Activated B cell treated with CpG ODN at 0.5 μM for 24 hours (primary cell): ENCODE measurements at regions not wholly inside any gene's neighbourhood (a gene's known extent, or its start where the extent isn't known, plus 50 kb on each side); places are given as distances from the start of the nearest gene placed in this dataset.

Source experiments
- ATAC-seq: fragments of 200-7000 bp; cut with Tn5 transposase; one replicate; pipeline ENCODE4 v1.10.0; 2021; ENCODE audit warnings: low read depth, mild to moderate bottlenecking, moderate library complexity
- CTCF ChIA-PET: fragments of 350-600 bp; sonication (Branson Sonifier 250); formaldehyde crosslinking; loops from one replicate; lab custom pipeline; 2021; ENCODE audit warnings: antibody characterized with exemption; lab: Charles Lee
- POLR2A ChIA-PET: fragments of 350-600 bp; sonication (Branson Sonifier 250); formaldehyde crosslinking; loops from one replicate; lab custom pipeline; 2021; ENCODE audit warnings: antibody characterized with exemption; lab: Charles Lee
- DNase-seq: peaks from one replicate; pipeline ENCODE4 v3.0.0; 2022
- H3K27ac Mint-ChIP-seq: one replicate; pipeline ENCODE4 v1.8.0; 2020; ENCODE audit warnings: mixed read lengths
- H3K27me3 Mint-ChIP-seq: one replicate; pipeline ENCODE4 v1.8.0; 2021; ENCODE audit warnings: mixed read lengths
- H3K36me3 Mint-ChIP-seq: one replicate; pipeline ENCODE4 v1.8.0; 2021; ENCODE audit warnings: low read depth, mixed read lengths
- H3K4me1 Mint-ChIP-seq: one replicate; pipeline ENCODE4 v1.8.0; 2021; ENCODE audit warnings: mixed read lengths
- H3K4me3 Mint-ChIP-seq: one replicate; pipeline ENCODE4 v1.8.0; 2020; ENCODE audit warnings: mild to moderate bottlenecking, mixed read lengths
- H3K9me3 Mint-ChIP-seq: one replicate; pipeline ENCODE4 v1.8.0; 2020; ENCODE audit warnings: mixed read lengths
- CTCF ChIP-seq: fragments of 200-600 bp; IDR thresholded peaks from one replicate; pipeline ENCODE4 v1.8.0; 2022; ENCODE audit warnings: antibody characterized with exemption, mild to moderate bottlenecking
- intact Hi-C: fragments of 100-400 bp; cut with micrococcal nuclease; formaldehyde crosslinking; loops from one replicate; pipeline ENCODE4 v1.15.1; 2024

DNA sequence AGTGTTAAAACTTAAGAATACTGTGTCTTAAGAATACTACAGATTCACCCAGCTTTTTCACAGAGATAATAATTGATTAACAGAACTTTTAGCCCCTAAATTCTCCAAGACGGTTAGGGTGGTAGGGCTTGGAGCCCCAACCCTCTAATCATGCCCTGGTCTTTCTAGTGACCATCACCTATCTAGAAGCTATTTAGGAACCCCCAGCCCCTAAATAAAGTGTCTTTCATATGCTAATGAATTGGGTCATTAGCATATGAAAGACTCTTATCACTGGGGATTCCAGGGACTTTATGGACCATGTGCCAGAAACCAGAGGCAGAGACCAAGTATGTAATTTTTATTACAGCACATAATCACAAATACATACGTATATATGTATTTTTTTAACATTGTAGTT, 999.7 kb upstream of the RAG2 start:
- CTCF ChIA-PET = no interaction called here
- H3K4me3 Mint-ChIP-seq = no peak overlapping the region

GRCh38 chr11:37595845-37596244, 997.8 kb upstream of the RAG2 start:
- Mint-ChIP-seq H3K27ac (no peak overlapping the region), H3K27me3 (no peaks in the 10 kb centered on the region), H3K4me1 (no peaks in the 10 kb centered on the region), H3K9me3 (no peaks in the 10 kb centered on the region), H3K4me3 (no peak overlapping the region), H3K36me3 (no peaks in the 10 kb centered on the region)
- DNase-seq (no peak), ATAC-seq (no peak)
- intact Hi-C loops = no loop called here
- ChIA-PET CTCF (no interaction called here), POLR2A (no interaction called here)
- no peak for TF ChIP-seq CTCF

More for the DNA sequence above, 999.7 kb upstream of the RAG2 start:
- POLR2A ChIA-PET = no interaction called here
- no peak for ATAC-seq
- H3K4me1 Mint-ChIP-seq = no peaks in the 10 kb centered on the region
- DNase-seq = no peak
- no peaks in the 10 kb centered on the region for H3K27me3 Mint-ChIP-seq
- intact Hi-C loops = no loop called here
- H3K36me3 Mint-ChIP-seq = no peaks in the 10 kb centered on the region
- no peak for TF ChIP-seq CTCF
- no peak overlapping the region for H3K27ac Mint-ChIP-seq
- no peaks in the 10 kb centered on the region for H3K9me3 Mint-ChIP-seq

DNA sequence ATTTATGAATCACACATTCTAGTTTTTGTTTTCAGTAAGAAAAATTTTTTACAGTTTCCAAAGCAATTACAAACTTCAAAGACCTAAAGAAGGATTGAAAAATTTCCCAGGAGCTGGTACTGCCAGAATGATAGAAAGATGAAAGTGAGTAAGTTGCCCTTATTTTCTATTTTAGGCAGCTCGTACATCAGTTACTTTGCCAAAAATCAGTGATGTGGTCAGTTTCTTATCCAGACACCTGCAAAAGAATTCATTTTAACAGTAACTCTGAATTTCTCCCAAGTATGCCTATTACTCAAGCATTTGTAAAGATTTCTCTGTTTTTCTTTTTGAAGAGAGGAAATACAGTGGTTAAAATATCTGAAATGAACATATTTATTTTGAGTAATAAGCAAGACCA, 976.3 kb upstream of the RAG2 start:
- Mint-ChIP-seq H3K27ac (no peak overlapping the region), H3K4me3 (no peak overlapping the region), H3K9me3 (peaks cover 2% of the 10 kb centered on the region), H3K4me1 (no peaks in the 10 kb centered on the region), H3K27me3 (no peaks in the 10 kb centered on the region), H3K36me3 (no peaks in the 10 kb centered on the region)
- TF ChIP-seq CTCF = no peak
- DNase-seq (no peak), ATAC-seq (no peak)
- CTCF ChIA-PET = no interaction called here
- POLR2A ChIA-PET = no interaction called here
- intact Hi-C loops = no loop called here

- Mint-ChIP-seq H3K4me3 (no peak overlapping the region), H3K36me3 (no peaks in the 10 kb centered on the region), H3K9me3 (peaks cover 6% of the 10 kb centered on the region), H3K27ac (no peak overlapping the region), H3K27me3 (no peaks in the 10 kb centered on the region), H3K4me1 (no peaks in the 10 kb centered on the region)
- ATAC-seq (no peak), DNase-seq (no peak)
- POLR2A ChIA-PET = no interaction called here
- CTCF ChIA-PET = no interaction called here
- intact Hi-C loops = no loop called here
- TF ChIP-seq CTCF = no peak
Observed at GRCh38 chr11:37572491-37573171, 974.6 kb upstream of the RAG2 start.

- Mint-ChIP-seq H3K9me3 (peaks cover 6% of the 10 kb centered on the region), H3K4me1 (no peaks in the 10 kb centered on the region), H3K4me3 (no peak overlapping the region), H3K36me3 (no peaks in the 10 kb centered on the region), H3K27ac (no peak overlapping the region), H3K27me3 (no peaks in the 10 kb centered on the region)
- ATAC-seq (no peak), DNase-seq (no peak)
- ChIA-PET CTCF (no interaction called here), POLR2A (no interaction called here)
- intact Hi-C loops = no loop called here
- no peak for TF ChIP-seq CTCF
Observed at GRCh38 chr11:37571246-37571645, 973.2 kb upstream of the RAG2 start.
